HG03575 (cell line): ENCODE measurements at regions not wholly inside any gene's neighbourhood (a gene's known extent, or its start where the extent isn't known, plus 50 kb on each side); places are given as distances from the start of the nearest gene placed in this dataset.
"Not testable (repeated sequence)": the region's sequence is repeated elsewhere in the genome, so short reads cannot be mapped to it uniquely, and the experiment has no call there.

Source experiments
- ATAC-seq: cut with Tn5 transposase; IDR thresholded peaks from one replicate; pipeline ENCODE4 v1.9.1; 2021; ENCODE audit not compliant: unreplicated experiment, insufficient number of reproducible peaks, low FRiP score; ENCODE audit errors: extremely low read depth

DNA sequence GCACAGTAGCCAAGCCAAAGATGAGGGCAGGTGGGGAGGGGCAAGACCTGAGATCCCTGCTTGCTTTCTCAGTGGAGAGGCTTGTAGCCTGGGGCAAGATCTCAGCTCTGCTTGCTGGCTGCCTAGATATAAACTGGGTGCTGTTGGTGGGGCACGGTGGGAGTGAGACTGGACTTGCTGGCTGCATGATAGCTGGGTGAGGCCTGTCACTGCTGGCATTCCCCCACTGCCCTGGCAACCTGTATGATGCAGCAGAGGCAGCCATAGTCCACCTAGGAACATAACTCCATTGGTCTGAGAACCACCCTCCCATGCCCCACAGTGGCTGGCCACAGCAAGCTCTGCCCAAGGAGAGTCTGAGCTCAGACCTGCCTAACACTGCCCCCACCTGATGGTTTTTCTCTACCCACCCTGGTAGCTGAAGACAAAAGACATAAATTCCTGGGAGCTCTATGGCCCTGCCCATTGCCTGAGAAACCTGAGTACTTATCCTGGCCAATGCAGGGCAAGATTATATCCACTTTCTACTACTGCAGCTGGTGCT is 261.9 kb upstream of the DEPDC1 start:
- no peak for ATAC-seq

DNA sequence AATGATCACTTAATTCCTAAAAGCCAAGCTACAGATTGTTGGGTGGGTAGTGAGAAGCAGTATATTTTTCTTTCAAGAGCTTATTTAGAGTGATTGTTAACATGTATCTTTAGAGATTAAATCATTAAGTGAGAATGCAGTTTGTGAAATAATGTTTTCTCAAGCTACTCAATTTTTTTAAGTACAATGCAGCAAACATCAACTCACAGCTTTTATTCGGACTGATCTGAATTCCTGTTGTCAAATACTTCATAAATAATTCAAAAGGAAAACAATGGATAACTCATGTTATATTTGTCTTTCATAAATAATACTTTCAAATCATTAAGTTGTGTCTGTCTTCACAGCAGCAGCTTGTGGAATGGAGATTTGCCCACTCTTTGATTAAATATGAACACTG is 271.1 kb upstream of the DEPDC1 start:
- ATAC-seq, result no peak

DNA sequence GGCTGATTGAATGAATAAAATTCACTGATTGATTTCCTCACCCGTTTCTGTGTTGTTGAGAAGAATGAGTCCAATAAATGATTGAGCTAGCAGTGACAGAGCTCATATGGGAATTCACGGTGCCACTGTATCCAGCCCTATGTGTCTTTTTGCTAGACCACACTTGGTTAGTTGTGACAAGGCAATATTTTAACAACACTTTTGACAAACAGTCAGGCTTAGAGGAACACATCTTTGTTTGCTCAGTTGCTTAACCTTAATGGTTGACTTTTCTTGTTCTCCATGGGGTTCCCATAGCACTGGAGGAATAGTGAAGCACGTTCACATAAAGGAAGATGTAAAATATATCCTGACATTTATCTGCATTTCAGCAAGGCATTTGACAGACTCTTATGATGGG is 273.9 kb upstream of the DEPDC1 start:
- ATAC-seq, result no peak

DNA sequence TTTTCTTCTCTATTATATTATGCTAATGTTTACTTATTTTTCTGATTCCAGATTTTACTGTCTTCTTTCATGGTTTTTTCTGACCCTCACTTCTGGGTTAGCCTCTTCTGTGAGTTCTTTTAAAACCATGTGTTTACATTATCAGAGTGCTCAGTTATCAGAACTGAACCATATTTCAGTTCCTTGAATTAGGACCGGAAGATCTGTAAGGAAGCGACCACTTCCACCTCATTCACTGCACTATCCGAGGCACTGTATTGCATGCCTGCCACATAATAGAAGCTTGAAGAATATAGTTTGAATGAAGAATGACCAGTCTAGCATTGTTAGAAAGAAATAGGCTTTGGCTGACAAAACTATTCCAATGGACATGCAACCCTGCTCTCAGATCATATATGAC is 281.0 kb upstream of the DEPDC1 start:
- ATAC-seq, result no peak

DNA sequence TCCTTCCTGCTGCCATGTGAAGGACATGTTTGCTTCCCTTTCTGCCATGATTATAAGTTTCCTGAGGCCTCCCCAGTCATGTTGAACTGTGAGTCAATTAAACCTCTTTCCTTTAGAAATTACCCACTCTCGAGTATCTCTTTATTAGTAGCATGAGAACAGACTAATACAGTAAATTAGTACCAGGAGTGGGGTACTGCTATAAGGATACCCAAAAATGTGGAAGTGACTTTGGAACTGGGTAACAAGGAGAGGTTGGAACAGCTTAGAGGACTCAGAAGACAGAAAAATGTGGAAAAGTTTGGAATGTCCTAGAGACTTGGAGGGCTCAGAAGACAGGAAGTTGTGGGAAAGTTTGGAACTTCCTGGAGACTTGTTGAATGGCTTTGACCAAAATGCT is 283.0 kb upstream of the DEPDC1 start:
- not testable (repeated sequence) for ATAC-seq

DNA sequence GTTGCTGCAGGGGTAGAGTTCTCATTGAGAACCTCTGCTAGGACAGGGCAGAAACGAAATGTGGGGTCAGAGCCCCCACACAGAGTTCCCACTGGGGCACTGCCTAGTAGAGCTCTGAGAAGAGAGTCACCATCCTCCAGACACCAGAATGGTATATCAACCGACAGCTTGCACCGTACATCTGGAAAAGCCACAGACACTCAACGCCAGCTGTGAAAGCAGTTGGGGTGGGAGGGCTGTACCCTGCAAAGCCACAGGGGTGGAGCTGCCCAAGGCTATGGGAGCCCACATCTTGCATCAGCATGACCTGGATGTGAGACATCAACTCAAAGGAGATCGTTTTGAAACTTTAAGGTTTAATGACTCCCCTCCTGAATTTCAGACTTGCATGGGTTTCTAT is 284.0 kb upstream of the DEPDC1 start:
- no peak for ATAC-seq

DNA sequence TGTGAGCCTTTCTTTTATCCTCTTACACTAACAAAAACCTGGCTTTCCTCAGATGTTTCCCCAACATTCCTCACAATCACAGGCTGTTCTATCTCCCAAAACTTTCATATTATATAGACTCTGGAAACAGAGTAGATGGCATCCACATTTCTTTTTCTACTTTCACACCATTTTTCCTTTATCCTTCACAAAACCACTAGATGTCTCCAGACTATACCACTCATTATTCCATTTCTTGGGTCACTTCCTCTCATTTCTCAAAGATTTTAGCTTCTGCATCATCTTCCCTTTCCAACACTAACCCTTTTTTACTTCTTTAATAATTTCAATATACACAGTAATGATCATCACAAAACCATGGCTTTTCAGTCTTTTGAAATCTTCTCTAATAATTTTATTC is 286.0 kb upstream of the DEPDC1 start:
- ATAC-seq, result no peak

DNA sequence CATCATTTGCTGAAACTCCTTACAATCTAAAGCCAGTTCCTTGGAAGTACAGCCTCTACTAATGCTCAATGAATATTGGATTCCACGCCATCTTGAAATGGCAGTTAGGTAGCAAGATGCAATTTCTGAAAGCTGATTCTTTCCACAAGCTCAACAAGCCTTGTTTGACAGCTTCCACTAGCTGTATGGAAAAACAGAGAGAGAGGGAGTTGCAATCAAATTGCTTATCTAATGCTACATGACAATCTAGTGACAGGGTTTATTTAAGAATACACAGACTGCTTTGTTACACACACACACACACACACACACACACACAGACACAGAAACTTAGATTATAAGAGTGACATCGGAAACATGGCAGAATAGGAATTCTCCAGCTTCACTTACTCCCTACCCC is 288.4 kb upstream of the DEPDC1 start:
- ATAC-seq, result no peak

DNA sequence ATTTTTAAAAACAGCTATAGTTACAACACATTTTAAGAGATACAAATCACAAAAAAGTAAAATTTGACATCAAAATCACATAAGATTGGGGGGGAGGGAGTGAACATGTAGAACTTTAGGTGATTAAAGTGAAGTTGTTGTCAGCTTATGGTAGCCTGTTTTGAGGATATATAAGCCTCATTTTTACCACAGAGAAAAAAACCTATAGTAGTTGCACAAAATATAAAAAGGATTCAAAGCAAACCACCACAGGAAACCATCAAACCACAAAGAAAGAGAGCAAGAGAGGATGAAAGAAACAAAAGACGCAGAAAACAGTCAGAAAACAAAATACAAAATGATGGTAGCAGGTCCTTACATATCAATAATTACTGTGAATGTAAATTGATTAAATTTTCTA is 291.9 kb upstream of the DEPDC1 start:
- no peak for ATAC-seq

DNA sequence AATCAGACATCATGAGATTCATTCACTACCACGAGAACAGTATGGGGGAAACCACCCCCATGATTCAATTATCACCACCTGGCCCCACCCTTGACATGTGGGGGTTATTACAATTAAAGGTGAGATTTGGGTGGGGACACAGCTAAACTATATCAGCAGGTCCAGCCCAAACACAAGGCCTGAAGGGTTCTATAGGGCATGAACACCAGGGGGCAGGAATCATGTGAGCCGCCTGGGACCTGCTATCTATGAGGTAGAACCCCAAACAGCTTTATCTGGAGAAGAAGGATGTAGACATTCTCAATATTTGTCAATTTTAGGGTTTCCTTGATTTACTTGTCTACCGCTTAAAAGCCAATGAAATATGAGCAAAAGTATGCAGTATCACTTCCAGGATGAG is 294.9 kb upstream of the DEPDC1 start:
- ATAC-seq, result no peak

DNA sequence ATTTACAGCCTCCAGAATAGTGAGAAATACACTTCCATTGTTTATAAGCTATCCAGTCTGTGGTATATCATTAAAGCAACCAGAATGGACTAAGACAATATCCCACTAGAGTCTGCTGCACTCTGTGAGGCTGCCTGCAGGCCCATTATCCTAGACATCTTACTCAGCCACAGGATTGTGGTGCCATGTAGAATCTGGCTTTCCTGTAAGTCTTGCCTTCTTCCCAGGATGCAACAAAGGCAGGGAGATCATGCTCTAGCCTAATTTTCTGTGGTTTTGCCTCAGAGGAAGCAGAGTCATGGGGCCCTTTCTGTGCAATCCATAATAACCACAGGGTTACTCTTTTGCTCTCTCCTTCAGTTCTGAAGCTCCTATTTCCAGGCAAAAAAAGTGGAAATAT is 299.1 kb upstream of the DEPDC1 start:
- no peak for ATAC-seq

DNA sequence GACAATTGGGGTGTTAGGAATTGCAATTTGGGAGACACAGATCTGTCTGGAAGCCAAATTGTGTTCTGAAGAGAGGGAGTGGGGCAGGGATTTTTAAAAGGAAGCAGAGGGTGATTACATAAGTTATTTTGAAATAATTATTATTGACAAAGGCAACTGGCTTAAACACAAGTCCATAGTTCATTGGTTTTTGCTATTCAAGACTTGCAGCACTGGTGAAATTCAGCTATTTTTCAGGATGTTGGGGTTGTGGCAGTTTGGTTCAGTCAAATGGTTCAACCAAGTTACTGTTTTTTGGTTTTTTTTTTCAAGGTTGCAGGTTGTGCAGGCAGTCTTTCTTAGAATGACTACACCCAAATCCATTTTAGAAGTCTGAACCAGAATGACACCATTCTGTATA is 300.0 kb upstream of the DEPDC1 start:
- ATAC-seq, result no peak

DNA sequence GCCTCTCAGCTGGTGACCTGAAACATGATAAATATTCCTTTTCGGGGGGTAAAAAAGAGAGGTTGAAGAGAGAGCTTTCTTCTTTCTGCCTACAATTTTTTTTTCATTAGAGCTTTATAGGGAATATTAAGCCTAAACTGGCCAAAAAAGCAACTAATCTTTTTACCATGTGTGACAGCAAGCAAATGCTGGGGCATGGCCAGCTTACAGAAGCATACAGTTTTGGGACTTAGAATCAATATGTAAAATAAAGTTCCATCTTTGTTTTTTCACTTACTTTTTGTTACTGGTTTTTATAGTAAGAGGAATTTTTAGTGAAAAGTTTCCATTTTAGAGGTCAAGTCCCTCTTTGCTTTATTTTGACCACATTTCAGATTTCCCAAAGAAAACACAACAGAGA is 301.2 kb upstream of the DEPDC1 start:
- no peak for ATAC-seq

DNA sequence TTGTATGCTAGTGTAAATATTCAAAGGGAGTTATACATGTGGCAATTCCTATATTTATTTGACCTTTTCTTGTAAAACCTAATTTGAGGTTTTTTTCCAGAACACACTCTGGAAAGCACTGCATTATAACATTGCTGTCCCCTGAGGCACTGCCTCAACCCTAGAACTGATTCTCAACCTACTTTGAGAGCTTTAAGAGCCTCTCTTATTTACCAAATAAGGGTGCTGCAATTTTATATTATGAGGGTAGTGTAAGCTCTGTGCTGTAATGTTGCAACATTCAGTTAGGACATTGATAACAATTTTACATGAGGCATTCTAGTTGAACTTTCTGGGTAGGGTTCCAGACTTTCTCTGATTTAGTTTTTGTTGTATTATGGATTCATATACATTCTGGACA is 302.2 kb upstream of the DEPDC1 start:
- no peak for ATAC-seq

DNA sequence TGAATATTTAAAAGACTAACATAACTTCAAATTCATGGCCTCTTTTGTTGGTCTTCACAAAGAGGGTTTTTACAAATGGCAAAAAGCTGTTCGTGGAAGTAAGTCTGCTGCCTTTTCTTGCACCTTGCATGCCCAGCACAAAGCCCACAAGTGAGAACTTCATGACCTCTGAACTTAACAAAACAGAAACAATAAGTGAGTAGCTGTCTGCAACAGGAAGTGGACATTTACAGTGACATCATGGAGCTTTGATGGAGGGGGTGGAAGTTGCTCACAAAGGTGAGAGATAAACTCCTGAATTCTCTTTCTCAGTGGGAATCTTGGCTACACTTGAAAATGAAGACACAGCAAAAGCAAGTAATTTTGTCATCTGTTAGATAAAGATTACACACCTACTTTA is 303.3 kb upstream of the DEPDC1 start:
- no peak for ATAC-seq

DNA sequence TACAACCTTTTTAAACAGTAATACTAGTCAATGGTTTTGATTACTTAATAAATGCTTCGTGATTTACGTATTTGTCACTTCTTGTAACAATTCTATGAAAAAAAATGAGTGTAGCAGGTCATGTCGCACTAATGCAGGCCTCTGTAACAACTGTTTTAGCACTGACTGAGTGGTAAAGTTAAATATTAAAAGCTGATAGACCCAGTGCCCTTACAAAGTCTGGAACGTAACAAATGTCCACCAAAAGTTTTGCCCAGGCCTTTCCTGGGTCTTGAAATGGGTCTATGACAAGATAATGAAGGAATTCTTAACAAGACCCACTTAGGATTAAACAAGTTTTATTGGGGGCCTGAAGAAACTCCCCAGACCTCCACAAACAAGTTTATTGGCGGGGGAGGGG is 304.6 kb upstream of the DEPDC1 start:
- no peak for ATAC-seq

DNA sequence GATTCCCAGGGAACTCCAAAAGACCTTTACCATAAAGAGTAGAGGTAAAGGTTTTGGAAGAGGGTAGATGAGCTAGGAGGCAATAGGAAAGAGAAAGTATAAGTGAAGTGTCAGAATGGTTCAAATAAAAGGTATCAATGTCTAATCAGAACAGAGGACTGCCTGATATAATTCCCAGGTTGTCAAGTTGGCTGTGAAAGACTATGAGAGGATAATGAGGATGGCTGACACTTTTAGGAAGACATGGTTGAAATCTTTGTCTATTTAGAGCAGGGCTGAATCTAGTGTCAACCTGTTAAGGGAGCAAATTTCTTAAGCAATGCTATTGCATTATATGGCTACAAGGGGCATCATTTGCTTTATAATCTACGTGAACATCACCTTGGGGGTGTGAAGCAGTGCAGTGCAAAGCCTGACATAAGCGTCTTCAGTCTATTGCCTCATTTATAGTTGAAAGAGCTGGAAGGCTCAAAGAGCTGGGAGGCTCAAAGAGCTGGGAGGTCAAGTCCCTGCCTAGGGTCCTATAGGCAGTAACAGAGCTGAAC is 308.3 kb upstream of the DEPDC1 start:
- ATAC-seq, result no peak

DNA sequence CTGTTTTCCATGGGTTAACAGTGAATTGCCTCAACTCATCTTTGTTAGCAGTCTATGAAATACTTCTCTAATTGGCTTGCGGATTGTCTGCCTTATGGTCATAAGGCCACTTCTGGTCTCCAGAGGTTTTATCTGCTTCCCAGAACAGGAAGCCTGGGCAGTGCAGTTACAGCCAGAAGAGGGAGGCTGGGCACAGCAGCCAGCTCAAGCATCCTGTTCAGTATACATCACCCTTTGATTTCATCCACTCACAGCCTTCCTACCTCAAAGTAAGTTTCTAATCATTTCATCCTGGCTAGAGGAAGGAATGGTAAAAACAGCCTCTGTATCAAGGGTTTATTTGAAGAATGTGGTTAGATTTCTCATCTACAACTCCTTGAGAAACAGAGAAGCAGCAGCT is 311.5 kb upstream of the DEPDC1 start:
- ATAC-seq, result no peak

DNA sequence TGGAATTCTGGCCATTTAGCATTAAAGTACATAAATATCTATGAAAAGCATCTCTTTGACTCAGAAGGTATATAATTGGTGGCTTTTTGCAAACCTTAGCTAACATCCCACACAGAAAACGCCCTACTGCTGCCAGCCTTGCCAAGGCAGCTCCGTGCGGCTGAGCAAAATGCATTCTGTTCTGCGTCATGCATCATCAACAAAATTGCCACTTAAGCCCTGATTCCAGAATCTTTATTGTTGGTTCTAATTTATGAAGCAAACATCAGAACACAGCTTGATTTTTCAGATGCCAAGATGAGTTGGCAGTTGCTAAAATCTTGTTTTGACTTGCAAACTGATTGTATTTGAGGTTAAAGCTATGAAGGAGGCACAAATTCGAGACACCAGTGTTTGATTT is 314.9 kb upstream of the DEPDC1 start:
- ATAC-seq, result no peak

DNA sequence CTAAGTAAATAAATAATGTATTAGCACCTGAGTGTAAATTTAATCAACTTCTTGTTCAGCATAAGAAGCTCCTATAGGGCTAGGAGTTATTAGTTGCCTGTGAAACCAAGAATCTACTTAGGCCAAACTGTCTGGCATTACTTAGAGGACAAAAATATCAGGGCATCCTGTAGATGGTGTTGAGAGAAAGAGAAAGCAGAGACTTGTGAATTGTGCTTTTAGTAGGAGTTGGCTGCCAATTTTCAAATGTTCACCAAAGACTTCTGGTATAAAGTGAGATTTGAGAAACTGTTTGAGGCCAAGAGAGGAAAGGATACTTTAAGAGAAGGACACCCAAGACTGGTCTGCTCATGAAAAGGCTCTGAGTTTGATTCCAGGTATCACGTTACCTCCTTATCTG is 315.5 kb upstream of the DEPDC1 start:
- no peak for ATAC-seq

DNA sequence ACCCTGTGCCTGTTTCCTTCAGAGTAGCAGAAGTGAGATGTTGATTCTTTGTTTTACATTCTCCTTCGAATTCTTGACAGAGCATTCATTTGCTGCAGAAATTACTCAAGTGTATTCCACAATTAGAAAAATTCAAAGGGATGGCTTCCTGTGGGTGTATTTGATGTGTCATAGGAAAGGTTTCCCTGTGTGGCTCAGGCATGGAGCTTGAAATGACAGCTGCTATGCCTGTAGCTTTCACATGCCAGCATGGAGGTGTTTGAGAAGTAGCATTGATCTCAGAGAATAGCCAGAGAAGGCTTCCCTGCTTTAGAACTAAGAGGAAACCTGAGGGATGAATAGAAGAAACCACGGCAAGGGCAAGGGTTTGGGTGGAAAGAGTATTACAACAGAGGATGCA is 317.2 kb upstream of the DEPDC1 start:
- ATAC-seq, result no peak

DNA sequence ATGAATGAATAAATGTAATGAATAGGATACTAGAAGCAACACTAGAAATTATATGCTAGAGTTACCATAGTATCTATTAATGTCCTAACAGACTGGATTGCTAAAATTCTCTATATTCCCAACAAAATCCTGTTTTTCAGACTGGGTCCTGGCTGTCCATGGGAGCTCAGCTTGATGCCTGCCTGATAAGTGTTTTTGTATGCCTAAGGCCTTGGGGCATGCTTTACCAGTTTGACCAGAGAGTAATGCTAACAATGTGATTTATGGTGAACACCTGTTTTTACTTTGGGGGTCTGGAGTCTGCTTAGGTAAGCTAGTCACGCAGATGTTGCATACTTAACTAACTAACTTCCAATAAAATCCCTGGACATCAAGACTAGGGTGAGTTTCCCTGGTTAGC is 318.8 kb upstream of the DEPDC1 start:
- no peak for ATAC-seq
